Trophoblast cell (in vitro differentiated cells and primary cell): ENCODE measurements at regions not wholly inside any gene's neighbourhood (a gene's known extent, or its start where the extent isn't known, plus 50 kb on each side); places are given as distances from the start of the nearest gene placed in this dataset.

Experiments used
- DNase-seq, 2 donors: peaks; one replicate each; pipeline ENCODE4 v3.0.0-alpha.2; 2016
- H2AFZ ChIP-seq: 2 replicates; pipeline ENCODE4 v1.6.1; 2013; ENCODE audit warnings: low read length, moderate library complexity, mild to moderate bottlenecking; ENCODE audit not compliant: insufficient read depth, poor library complexity
- H2AK5ac ChIP-seq: 2 replicates; pipeline ENCODE4 v1.6.1; 2013; ENCODE audit warnings: mild to moderate bottlenecking, low read length
- H2BK120ac ChIP-seq: 2 replicates; pipeline ENCODE4 v1.6.1; 2013; ENCODE audit warnings: low read length, mild to moderate bottlenecking, moderate library complexity; ENCODE audit not compliant: insufficient read depth, poor library complexity
- H2BK12ac ChIP-seq: 2 replicates; pipeline ENCODE4 v1.6.1; 2013; ENCODE audit warnings: mild to moderate bottlenecking, low read length, moderate library complexity
- H2BK5ac ChIP-seq: 2 replicates; pipeline ENCODE4 v1.6.1; 2013; ENCODE audit warnings: low read length, low read depth, moderate library complexity, mild to moderate bottlenecking; ENCODE audit not compliant: poor library complexity
- H3K14ac ChIP-seq: 2 replicates; pipeline ENCODE4 v1.6.1; 2013; ENCODE audit warnings: mild to moderate bottlenecking, low read length
- H3K18ac ChIP-seq: 2 replicates; pipeline ENCODE4 v1.6.1; 2013; ENCODE audit warnings: mild to moderate bottlenecking, low read length
- H3K23ac ChIP-seq: 2 replicates; pipeline ENCODE4 v1.6.1; 2013; ENCODE audit warnings: low read length
- H3K27ac ChIP-seq: 2 replicates; pipeline ENCODE4 v1.5.1; 2013; ENCODE audit warnings: low read depth, mild to moderate bottlenecking, inconsistent platforms, low read length, moderate library complexity
- H3K27me3 ChIP-seq: 2 replicates; pipeline ENCODE4 v1.6.1; 2013; ENCODE audit warnings: inconsistent platforms, mild to moderate bottlenecking, low read length, moderate library complexity; ENCODE audit not compliant: insufficient read depth
- H3K36me3 ChIP-seq, 2 experiments: 1 replicate in 1 of 2; 2 replicates in 1 of 2; pipeline ENCODE4 v1.6.1; 2013; ENCODE audit warnings: low read length in 2 of 2, mild to moderate bottlenecking in 2 of 2, moderate library complexity in 1 of 2; ENCODE audit not compliant: insufficient read depth in 2 of 2, control insufficient read depth in 1 of 2
- H3K4ac ChIP-seq: 2 replicates; pipeline ENCODE4 v1.6.1; 2013; ENCODE audit warnings: low read depth, mild to moderate bottlenecking, low read length, moderate library complexity
- H3K4me1 ChIP-seq, 2 experiments: 1 replicate in 1 of 2; 2 replicates in 1 of 2; pipeline ENCODE4 v1.6.1; 2013; ENCODE audit warnings: low read length in 2 of 2, mild to moderate bottlenecking in 2 of 2, moderate library complexity in 1 of 2; ENCODE audit not compliant: insufficient read depth in 2 of 2, control insufficient read depth in 1 of 2
- H3K4me2 ChIP-seq: 2 replicates; pipeline ENCODE4 v1.6.1; 2013; ENCODE audit warnings: inconsistent platforms, mild to moderate bottlenecking, low read length, moderate library complexity
- H3K4me3 ChIP-seq: 2 replicates; pipeline ENCODE4 v1.5.1; 2013; ENCODE audit warnings: mild to moderate bottlenecking, low read depth, low read length, inconsistent platforms
- H3K79me1 ChIP-seq: one replicate; pipeline ENCODE4 v1.6.1; 2013; ENCODE audit warnings: low read length
- H3K79me2 ChIP-seq: 2 replicates; pipeline ENCODE4 v1.6.1; 2013; ENCODE audit warnings: low read length, mild to moderate bottlenecking; ENCODE audit not compliant: control insufficient read depth, insufficient read depth, poor library complexity
- H3K9ac ChIP-seq: 2 replicates; pipeline ENCODE4 v1.6.1; 2013; ENCODE audit warnings: mild to moderate bottlenecking, low read length
- H3K9me3 ChIP-seq: 2 replicates; pipeline ENCODE4 v1.6.1; 2013; ENCODE audit warnings: low read depth, mild to moderate bottlenecking, control low read depth, inconsistent platforms, low read length; ENCODE audit not compliant: insufficient read depth
- H4K12ac ChIP-seq: 2 replicates; pipeline ENCODE4 v1.6.1; 2013; ENCODE audit warnings: low read depth, mild to moderate bottlenecking, low read length, moderate library complexity
- H4K8ac ChIP-seq: 2 replicates; pipeline ENCODE4 v1.6.1; 2013; ENCODE audit warnings: low read depth, mild to moderate bottlenecking, low read length, moderate library complexity
- H4K91ac ChIP-seq: one replicate; pipeline ENCODE4 v1.6.1; 2013; ENCODE audit warnings: low read depth, mild to moderate bottlenecking, low read length, moderate library complexity
- WGBS: extraction: QIAGEN DNeasy Blood & Tissue Kit; methylation state at CpG from one replicate; pipeline ENCODE4 v1.1.7; 2013; ENCODE audit warnings: missing lambda C conversion rate; ENCODE audit not compliant: insufficient read length, insufficient coverage; ENCODE audit errors: extremely low coverage; 5-methylcytosine and 5-hydroxymethylcytosine counted together

- Histone ChIP-seq H4K12ac (no peak overlapping the region), H3K79me2 (no peaks in the 10 kb centered on the region), H3K18ac (no peak overlapping the region), H3K9ac (no peak overlapping the region), H4K8ac (no peak overlapping the region), H2BK120ac (no peak overlapping the region), H3K27ac (no peak overlapping the region), H3K27me3 (no peaks in the 10 kb centered on the region), H3K4me2 (no peak overlapping the region), H3K4me1 (no peaks in the 10 kb centered on the region), H3K4me3 (no peak overlapping the region), H3K4ac (no peak overlapping the region), H2AK5ac (no peak overlapping the region), H2BK12ac (no peak overlapping the region), H2AFZ (no peak overlapping the region), H3K9me3 (no peaks in the 10 kb centered on the region), H3K79me1 (peaks cover 1% of the 10 kb centered on the region), H2BK5ac (no peak overlapping the region), H3K36me3 (no peaks in the 10 kb centered on the region), H3K23ac (no peak overlapping the region), H4K91ac (no peak overlapping the region), H3K14ac (no peak overlapping the region)
- peak in 1 of 2 donors; percentile 7 for DNase-seq
Measured at GRCh38 chr4:33625748-33626147, 2618.6 kb downstream of the ARAP2 start.

- H3K4me1 ChIP-seq: no peaks in the 10 kb centered on the region
- peaks cover 1% of the 10 kb centered on the region for H3K79me1 ChIP-seq
- H2BK12ac ChIP-seq: no peak overlapping the region
- no peak overlapping the region for H3K9ac ChIP-seq
- no peak overlapping the region for H4K12ac ChIP-seq
- H3K79me2 ChIP-seq: no peaks in the 10 kb centered on the region
- H2AK5ac ChIP-seq: no peak overlapping the region
- H3K14ac ChIP-seq: no peak overlapping the region
- H4K8ac ChIP-seq: no peak overlapping the region
- H3K27ac ChIP-seq: no peak overlapping the region
- no peak overlapping the region for H2AFZ ChIP-seq
- no peak overlapping the region for H4K91ac ChIP-seq
- H3K23ac ChIP-seq: no peak overlapping the region
- no peak overlapping the region for H3K18ac ChIP-seq
- no peak overlapping the region for H3K4ac ChIP-seq
- no peaks in the 10 kb centered on the region for H3K27me3 ChIP-seq
- H3K4me2 ChIP-seq: no peak overlapping the region
- H3K4me3 ChIP-seq: no peak overlapping the region
- no peaks in the 10 kb centered on the region for H3K9me3 ChIP-seq
- no peak for DNase-seq
- H3K36me3 ChIP-seq: no peaks in the 10 kb centered on the region
- WGBS: no CpG with 5 or more reads among the region's 5 CpGs
- no peak overlapping the region for H2BK120ac ChIP-seq
- H2BK5ac ChIP-seq: no peak overlapping the region
Measured at GRCh38 chr4:33626221-33626620, 2618.1 kb downstream of the ARAP2 start.

- H3K79me1 ChIP-seq: no peaks in the 10 kb centered on the region
- no peak overlapping the region for H4K8ac ChIP-seq
- H2BK120ac ChIP-seq: no peak overlapping the region
- no peak overlapping the region for H2BK12ac ChIP-seq
- H3K79me2 ChIP-seq: no peaks in the 10 kb centered on the region
- H3K9me3 ChIP-seq: no peaks in the 10 kb centered on the region
- no peak overlapping the region for H3K27ac ChIP-seq
- no peaks in the 10 kb centered on the region for H3K27me3 ChIP-seq
- H3K4me2 ChIP-seq: no peak overlapping the region
- no peak overlapping the region for H2AK5ac ChIP-seq
- H3K36me3 ChIP-seq: no peaks in the 10 kb centered on the region
- H3K4me3 ChIP-seq: no peak overlapping the region
- no peak overlapping the region for H4K12ac ChIP-seq
- no peak overlapping the region for H3K23ac ChIP-seq
- H3K14ac ChIP-seq: no peak overlapping the region
- no peak overlapping the region for H3K18ac ChIP-seq
- WGBS: no CpG with 5 or more reads among the region's 1 CpG
- no peak overlapping the region for H2AFZ ChIP-seq
- H3K9ac ChIP-seq: no peak overlapping the region
- H3K4me1 ChIP-seq: no peaks in the 10 kb centered on the region
- no peak overlapping the region for H3K4ac ChIP-seq
- DNase-seq: no peak
- no peak overlapping the region for H4K91ac ChIP-seq
- H2BK5ac ChIP-seq: no peak overlapping the region
Measured at GRCh38 chr4:33628296-33628695, 2616.0 kb downstream of the ARAP2 start.

- Histone ChIP-seq H2BK120ac (no peak overlapping the region), H3K14ac (no peak overlapping the region), H4K12ac (no peak overlapping the region), H3K18ac (no peak overlapping the region), H3K4me1 (no peaks in the 10 kb centered on the region), H3K23ac (no peak overlapping the region), H3K79me2 (no peaks in the 10 kb centered on the region), H3K27ac (no peak overlapping the region), H3K79me1 (no peaks in the 10 kb centered on the region), H4K91ac (no peak overlapping the region), H3K27me3 (no peaks in the 10 kb centered on the region), H2BK5ac (no peak overlapping the region), H3K9ac (no peak overlapping the region), H2AK5ac (no peak overlapping the region), H3K36me3 (no peaks in the 10 kb centered on the region), H3K4me3 (no peak overlapping the region), H4K8ac (no peak overlapping the region), H3K9me3 (no peaks in the 10 kb centered on the region), H2AFZ (no peak overlapping the region), H2BK12ac (no peak overlapping the region), H3K4me2 (no peak overlapping the region), H3K4ac (no peak overlapping the region)
- DNase-seq: peak in 1 of 2 donors; percentile 34
- WGBS: no CpG with 5 or more reads among the region's 2 CpGs
Measured at GRCh38 chr4:33649015-33649414, 2595.3 kb downstream of the ARAP2 start.
